ENCODE measurements at regions not wholly inside any gene's neighbourhood (a gene's known extent, or its start where the extent isn't known, plus 50 kb on each side); places are given as distances from the start of the nearest gene placed in this dataset.

- TF ChIP-seq, protein P1, sequence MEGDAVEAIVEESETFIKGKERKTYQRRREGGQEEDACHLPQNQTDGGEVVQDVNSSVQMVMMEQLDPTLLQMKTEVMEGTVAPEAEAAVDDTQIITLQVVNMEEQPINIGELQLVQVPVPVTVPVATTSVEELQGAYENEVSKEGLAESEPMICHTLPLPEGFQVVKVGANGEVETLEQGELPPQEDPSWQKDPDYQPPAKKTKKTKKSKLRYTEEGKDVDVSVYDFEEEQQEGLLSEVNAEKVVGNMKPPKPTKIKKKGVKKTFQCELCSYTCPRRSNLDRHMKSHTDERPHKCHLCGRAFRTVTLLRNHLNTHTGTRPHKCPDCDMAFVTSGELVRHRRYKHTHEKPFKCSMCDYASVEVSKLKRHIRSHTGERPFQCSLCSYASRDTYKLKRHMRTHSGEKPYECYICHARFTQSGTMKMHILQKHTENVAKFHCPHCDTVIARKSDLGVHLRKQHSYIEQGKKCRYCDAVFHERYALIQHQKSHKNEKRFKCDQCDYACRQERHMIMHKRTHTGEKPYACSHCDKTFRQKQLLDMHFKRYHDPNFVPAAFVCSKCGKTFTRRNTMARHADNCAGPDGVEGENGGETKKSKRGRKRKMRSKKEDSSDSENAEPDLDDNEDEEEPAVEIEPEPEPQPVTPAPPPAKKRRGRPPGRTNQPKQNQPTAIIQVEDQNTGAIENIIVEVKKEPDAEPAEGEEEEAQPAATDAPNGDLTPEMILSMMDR (IDR thresholded peaks at IDR 0.05; ENCODE audit: low read depth, low read length): no peak
- no peak for TF ChIP-seq EZH2phosphoT487 (IDR thresholded peaks at IDR 0.05; ENCODE audit: low read depth)
Observed at GRCh38 chr3:102136183-102136582, 286.9 kb downstream of the NFKBIZ start.
